MM.1S (cell line): ENCODE measurements at regions not wholly inside any gene's neighbourhood (a gene's known extent, or its start where the extent isn't known, plus 50 kb on each side); places are given as distances from the start of the nearest gene placed in this dataset.

Experiments used
- DNase-seq: peaks from one replicate; pipeline ENCODE4 v3.0.0-alpha.2; 2015
- H2AFZ ChIP-seq: fragments of 300-600 bp; sonication (generic); 2 replicates; pipeline ENCODE4 v1.6.0; 2016; ENCODE audit warnings: antibody characterized with exemption, low read length
- H3F3A ChIP-seq: fragments of 300-600 bp; sonication (generic); 2 replicates; pipeline ENCODE4 v1.6.1; 2016; ENCODE audit warnings: mild to moderate bottlenecking, antibody characterized with exemption, low read length, moderate library complexity, mixed read lengths; ENCODE audit not compliant: insufficient read depth
- H3K27ac ChIP-seq: fragments of 300-600 bp; sonication (generic); 2 replicates; pipeline ENCODE4 v1.5.1; 2016; ENCODE audit warnings: mild to moderate bottlenecking, low read length
- H3K27me3 ChIP-seq: fragments of 300-600 bp; sonication (generic); replicated peaks from 2 replicates; pipeline ENCODE4 v1.6.0; 2016; ENCODE audit warnings: low read length; ENCODE audit not compliant: insufficient read depth
- H3K36me3 ChIP-seq: fragments of 300-600 bp; sonication (generic); replicated peaks from 2 replicates; pipeline ENCODE4 v1.6.1; 2016; ENCODE audit warnings: mild to moderate bottlenecking, low read length, mixed read lengths; ENCODE audit not compliant: insufficient read depth
- H3K4me1 ChIP-seq: fragments of 300-600 bp; sonication (generic); 2 replicates; pipeline ENCODE4 v1.6.1; 2016; ENCODE audit warnings: low read length, mixed read lengths
- H3K4me2 ChIP-seq: fragments of 300-600 bp; sonication (generic); 2 replicates; pipeline ENCODE4 v1.6.0; 2016; ENCODE audit warnings: low read depth, low read length
- H3K4me3 ChIP-seq: fragments of 300-600 bp; sonication (generic); 2 replicates; pipeline ENCODE4 v1.5.1; 2016; ENCODE audit warnings: low read length, mixed read lengths
- H3K79me2 ChIP-seq: fragments of 300-600 bp; sonication (generic); 2 replicates; pipeline ENCODE4 v1.6.1; 2016; ENCODE audit warnings: mixed run types, low read length, mixed read lengths
- H3K9ac ChIP-seq: fragments of 300-600 bp; sonication (generic); 2 replicates; pipeline ENCODE4 v1.6.1; 2016; ENCODE audit warnings: low read length, mixed read lengths
- H3K9me2 ChIP-seq: fragments of 300-600 bp; sonication (generic); replicated peaks from 2 replicates; pipeline ENCODE4 v1.6.1; 2016; ENCODE audit warnings: mild to moderate bottlenecking, low read length, mixed read lengths; ENCODE audit not compliant: insufficient read depth
- H3K9me3 ChIP-seq: fragments of 300-600 bp; sonication (generic); replicated peaks from 2 replicates; pipeline ENCODE4 v1.6.1; 2016; ENCODE audit warnings: mild to moderate bottlenecking, low read length, mixed read lengths; ENCODE audit not compliant: insufficient read depth
- H4K20me1 ChIP-seq: fragments of 300-600 bp; sonication (generic); 2 replicates; pipeline ENCODE4 v1.6.1; 2016; ENCODE audit warnings: mild to moderate bottlenecking, low read length, moderate library complexity, mixed read lengths; ENCODE audit not compliant: insufficient read depth
- CTCF ChIP-seq: fragments of 300-600 bp; sonication (generic); IDR thresholded peaks from 2 replicates; pipeline ENCODE4 v1.5.1; 2016; ENCODE audit warnings: antibody characterized with exemption, low read length, mixed read lengths
- EZH2 ChIP-seq: fragments of 300-600 bp; sonication (generic); optimal IDR thresholded peaks from 2 replicates; pipeline ENCODE3; 2017; ENCODE audit warnings: low read depth, mild to moderate bottlenecking, antibody characterized with exemption, low read length, mixed read lengths
- EZH2phosphoT487 ChIP-seq: fragments of 300-600 bp; sonication (generic); IDR thresholded peaks from 2 replicates; pipeline ENCODE4 v1.6.1; 2018; ENCODE audit warnings: antibody characterized with exemption, low read length

- Histone ChIP-seq H3K4me1 (no peaks in the 10 kb centered on the region), H3K9me2 (no peaks in the 10 kb centered on the region)
- no peak for DNase-seq
Observed at GRCh38 chr5:85549229-85549628, 1068.5 kb upstream of the COX7C start.

GRCh38 chr5:85549836-85550599 lies 1067.7 kb upstream of the COX7C start:
- H3F3A ChIP-seq, result no peaks in the 10 kb centered on the region
- H3K27me3 ChIP-seq, result no peaks in the 10 kb centered on the region
- H3K4me2 ChIP-seq, result no peak overlapping the region
- H3K9ac ChIP-seq, result no peak overlapping the region
- no peaks in the 10 kb centered on the region for H3K9me3 ChIP-seq
- H4K20me1 ChIP-seq, result no peaks in the 10 kb centered on the region
- H3K9me2 ChIP-seq, result no peaks in the 10 kb centered on the region
- DNase-seq, result no peak
- no peak overlapping the region for H3K27ac ChIP-seq
- H3K4me3 ChIP-seq, result no peak overlapping the region
- no peaks in the 10 kb centered on the region for H3K4me1 ChIP-seq
- H2AFZ ChIP-seq, result no peak overlapping the region
- TF ChIP-seq CTCF (no peak), EZH2 (no peak), EZH2phosphoT487 (no peak)
- no peaks in the 10 kb centered on the region for H3K79me2 ChIP-seq
- no peaks in the 10 kb centered on the region for H3K36me3 ChIP-seq

More at GRCh38 chr5:85549229-85549628, 1068.5 kb upstream of the COX7C start:
- TF ChIP-seq CTCF (no peak), EZH2phosphoT487 (no peak), EZH2 (no peak)
- Histone ChIP-seq H3K9ac (no peak overlapping the region), H3K79me2 (no peaks in the 10 kb centered on the region), H4K20me1 (no peaks in the 10 kb centered on the region), H3K27ac (no peak overlapping the region), H3F3A (no peaks in the 10 kb centered on the region), H3K36me3 (no peaks in the 10 kb centered on the region), H2AFZ (no peak overlapping the region), H3K27me3 (no peaks in the 10 kb centered on the region), H3K4me2 (no peak overlapping the region), H3K4me3 (no peak overlapping the region), H3K9me3 (no peaks in the 10 kb centered on the region)

- H3K27me3 ChIP-seq, result no peaks in the 10 kb centered on the region
- H3F3A ChIP-seq, result no peaks in the 10 kb centered on the region
- H3K4me2 ChIP-seq, result no peak overlapping the region
- H3K79me2 ChIP-seq, result no peaks in the 10 kb centered on the region
- no peak overlapping the region for H3K9ac ChIP-seq
- no peak for DNase-seq
- H4K20me1 ChIP-seq, result no peaks in the 10 kb centered on the region
- no peak overlapping the region for H3K27ac ChIP-seq
- H3K4me3 ChIP-seq, result no peak overlapping the region
- H3K9me2 ChIP-seq, result no peaks in the 10 kb centered on the region
- no peak overlapping the region for H2AFZ ChIP-seq
- H3K36me3 ChIP-seq, result no peaks in the 10 kb centered on the region
- no peaks in the 10 kb centered on the region for H3K9me3 ChIP-seq
- H3K4me1 ChIP-seq, result no peaks in the 10 kb centered on the region
- TF ChIP-seq EZH2phosphoT487 (no peak), CTCF (no peak)
Observed at GRCh38 chr5:85556464-85556863, 1061.3 kb upstream of the COX7C start.
